ENCODE measurements at regions not wholly inside any gene's neighbourhood (a gene's known extent, or its start where the extent isn't known, plus 50 kb on each side); places are given as distances from the start of the nearest gene placed in this dataset.

DNA sequence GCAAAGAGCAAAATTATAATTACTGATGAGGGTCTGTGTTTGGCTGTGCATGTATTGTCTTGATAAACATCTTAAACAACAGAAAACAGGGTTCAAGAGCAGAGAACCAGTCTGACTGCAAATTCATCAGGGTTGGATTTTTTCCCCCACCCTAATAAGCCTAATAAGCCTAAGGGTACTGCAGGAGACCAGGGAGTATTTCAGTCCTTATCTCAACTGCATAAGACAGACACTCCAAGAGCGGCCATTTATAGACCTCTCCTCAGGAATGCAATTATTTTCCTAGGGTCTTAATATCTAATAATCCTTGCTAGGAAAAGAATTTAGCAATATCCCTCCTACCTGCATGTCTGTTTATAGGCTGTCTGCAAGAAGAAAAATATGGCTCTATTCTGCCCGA lies 2011.5 kb upstream of the PCDH20 start:
- Mint-ChIP-seq H3K4me1 (no peaks in the 10 kb centered on the region), H3K36me3 (ENCODE audit: low read depth) (no peaks in the 10 kb centered on the region), H3K27me3 (ENCODE audit: low read depth, poor library complexity) (peaks cover 4% of the 10 kb centered on the region), H3K27ac (no peak overlapping the region), H3K4me3 (no peak overlapping the region), H3K9me3 (peaks cover 6% of the 10 kb centered on the region)
- no peak for TF ChIP-seq CTCF (IDR thresholded peaks at IDR 0.05)
- DNase-seq: no peak

GRCh38 chr13:63425131-63425530 lies 2009.5 kb upstream of the PCDH20 start:
- Mint-ChIP-seq H3K9me3 (peaks cover 6% of the 10 kb centered on the region), H3K27me3 (ENCODE audit: low read depth, poor library complexity) (peaks cover 4% of the 10 kb centered on the region), H3K27ac (no peak overlapping the region), H3K4me3 (no peak overlapping the region), H3K4me1 (no peaks in the 10 kb centered on the region), H3K36me3 (ENCODE audit: low read depth) (no peaks in the 10 kb centered on the region)
- no peak for DNase-seq
- TF ChIP-seq CTCF (IDR thresholded peaks at IDR 0.05): no peak

DNA sequence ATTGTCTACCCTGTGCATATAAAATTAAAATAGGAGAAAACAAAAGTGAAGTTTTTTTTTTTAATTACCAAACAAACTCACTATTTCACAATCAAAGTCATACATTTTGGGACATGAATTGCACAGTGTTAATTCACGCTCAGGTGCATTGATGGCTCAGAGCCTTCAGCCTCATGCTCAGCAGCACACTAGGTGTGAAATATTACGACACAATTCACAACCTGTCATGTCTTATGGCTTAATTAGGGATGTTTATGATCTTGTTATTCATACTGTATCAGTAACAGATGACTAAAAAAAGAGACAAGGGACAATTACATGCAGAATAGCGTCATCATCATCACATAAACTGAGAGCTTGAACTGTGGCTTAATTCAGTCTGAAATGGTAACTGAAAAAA lies 2005.5 kb upstream of the PCDH20 start:
- Mint-ChIP-seq H3K36me3 (ENCODE audit: low read depth) (no peaks in the 10 kb centered on the region), H3K27ac (no peak overlapping the region), H3K27me3 (ENCODE audit: low read depth, poor library complexity) (peaks cover 4% of the 10 kb centered on the region), H3K4me1 (no peaks in the 10 kb centered on the region), H3K9me3 (peaks cover 6% of the 10 kb centered on the region), H3K4me3 (no peak overlapping the region)
- TF ChIP-seq CTCF (IDR thresholded peaks at IDR 0.05): no peak
- DNase-seq: no peak

- H3K27ac Mint-ChIP-seq: no peak overlapping the region
- H3K36me3 Mint-ChIP-seq (ENCODE audit: low read depth): no peaks in the 10 kb centered on the region
- H3K4me3 Mint-ChIP-seq: no peak overlapping the region
- H3K9me3 Mint-ChIP-seq: peaks cover 8% of the 10 kb centered on the region
- TF ChIP-seq CTCF (IDR thresholded peaks at IDR 0.05): no peak
- H3K27me3 Mint-ChIP-seq (ENCODE audit: low read depth, poor library complexity): peaks cover 4% of the 10 kb centered on the region
- DNase-seq: no peak
- H3K4me1 Mint-ChIP-seq: no peaks in the 10 kb centered on the region
Measured at GRCh38 chr13:63420685-63421084, 2005.0 kb upstream of the PCDH20 start.

DNA sequence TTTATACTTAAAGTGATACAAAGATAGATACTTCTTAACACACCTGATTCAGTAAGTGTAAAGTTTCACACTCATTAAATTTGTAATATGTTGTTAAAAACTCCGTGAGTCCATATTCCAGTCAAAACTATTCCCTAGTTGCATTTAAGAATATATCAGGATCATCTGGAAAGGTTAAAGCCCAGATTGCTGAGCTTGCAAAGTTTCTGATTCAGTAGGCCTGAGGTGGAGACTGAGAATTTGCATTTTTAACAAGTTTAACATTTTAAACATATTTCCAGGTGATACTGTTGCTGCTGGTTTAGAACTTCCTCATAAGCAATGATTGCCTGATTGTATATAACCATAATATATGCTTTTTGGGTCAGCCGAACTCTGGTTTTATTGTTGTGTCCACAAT lies 1998.6 kb upstream of the PCDH20 start:
- DNase-seq: no peak
- TF ChIP-seq CTCF (IDR thresholded peaks at IDR 0.05): no peak
- Mint-ChIP-seq H3K27me3 (ENCODE audit: low read depth, poor library complexity) (no peaks in the 10 kb centered on the region), H3K27ac (no peak overlapping the region), H3K9me3 (peaks cover 11% of the 10 kb centered on the region), H3K4me3 (no peak overlapping the region), H3K4me1 (peaks cover under 1% of the 10 kb centered on the region), H3K36me3 (ENCODE audit: low read depth) (no peaks in the 10 kb centered on the region)

GRCh38 chr13:63409791-63410351 lies 1994.2 kb upstream of the PCDH20 start:
- TF ChIP-seq CTCF (IDR thresholded peaks at IDR 0.05): no peak
- Mint-ChIP-seq H3K4me1 (peaks cover 13% of the 10 kb centered on the region), H3K36me3 (ENCODE audit: low read depth) (no peaks in the 10 kb centered on the region), H3K9me3 (peaks cover 6% of the 10 kb centered on the region), H3K27me3 (ENCODE audit: low read depth, poor library complexity) (no peaks in the 10 kb centered on the region), H3K27ac (no peak overlapping the region), H3K4me3 (no peak overlapping the region)
- no peak for DNase-seq
